ENCODE measurements at regions not wholly inside any gene's neighbourhood (a gene's known extent, or its start where the extent isn't known, plus 50 kb on each side); places are given as distances from the start of the nearest gene placed in this dataset.

GRCh38 chr9:134533850-134534588 lies 107.6 kb upstream of the COL5A1 start:
- ChIA-PET POLR2A (ENCODE audit: low non-redundant PET) (no interaction called here), CTCF (no interaction called here)
- Histone ChIP-seq H3K27me3 (replicated peaks; ENCODE audit: insufficient read depth, low read depth, low read length, poor library complexity) (no peaks in the 10 kb centered on the region), H3K36me3 (ENCODE audit: insufficient read depth, low read length, poor library complexity, severe bottlenecking) (no peaks in the 10 kb centered on the region), H3K9me3 (ENCODE audit: low read depth, low read length, poor library complexity, severe bottlenecking) (peaks cover 8% of the 10 kb centered on the region), H3K4me3 (ENCODE audit: low read depth, low read length, poor library complexity, severe bottlenecking) (no peak overlapping the region), H3K4me1 (ENCODE audit: insufficient read depth, low read length, poor library complexity, severe bottlenecking) (no peaks in the 10 kb centered on the region), H3K27ac (ENCODE audit: low read depth, low read length, poor library complexity, severe bottlenecking) (no peak overlapping the region)
- BruUV-seq (replicated peaks): no TSS peak
- TF ChIP-seq, protein P1, sequence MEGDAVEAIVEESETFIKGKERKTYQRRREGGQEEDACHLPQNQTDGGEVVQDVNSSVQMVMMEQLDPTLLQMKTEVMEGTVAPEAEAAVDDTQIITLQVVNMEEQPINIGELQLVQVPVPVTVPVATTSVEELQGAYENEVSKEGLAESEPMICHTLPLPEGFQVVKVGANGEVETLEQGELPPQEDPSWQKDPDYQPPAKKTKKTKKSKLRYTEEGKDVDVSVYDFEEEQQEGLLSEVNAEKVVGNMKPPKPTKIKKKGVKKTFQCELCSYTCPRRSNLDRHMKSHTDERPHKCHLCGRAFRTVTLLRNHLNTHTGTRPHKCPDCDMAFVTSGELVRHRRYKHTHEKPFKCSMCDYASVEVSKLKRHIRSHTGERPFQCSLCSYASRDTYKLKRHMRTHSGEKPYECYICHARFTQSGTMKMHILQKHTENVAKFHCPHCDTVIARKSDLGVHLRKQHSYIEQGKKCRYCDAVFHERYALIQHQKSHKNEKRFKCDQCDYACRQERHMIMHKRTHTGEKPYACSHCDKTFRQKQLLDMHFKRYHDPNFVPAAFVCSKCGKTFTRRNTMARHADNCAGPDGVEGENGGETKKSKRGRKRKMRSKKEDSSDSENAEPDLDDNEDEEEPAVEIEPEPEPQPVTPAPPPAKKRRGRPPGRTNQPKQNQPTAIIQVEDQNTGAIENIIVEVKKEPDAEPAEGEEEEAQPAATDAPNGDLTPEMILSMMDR (conservative IDR thresholded peaks at IDR 0.05; ENCODE audit: low read depth, low read length): no peak
- TF ChIP-seq EZH2 (IDR thresholded peaks at IDR 0.05; ENCODE audit: borderline replicate concordance, low read depth, low read length, poor library complexity, severe bottlenecking): no peak
- DNase-seq (ENCODE audit: low spot score): no peak
- intact Hi-C loops (cut with micrococcal nuclease; ENCODE audit: unreplicated experiment): no loop called here

GRCh38 chr9:134534661-134535080 lies 106.9 kb upstream of the COL5A1 start:
- H3K36me3 ChIP-seq (ENCODE audit: insufficient read depth, low read length, poor library complexity, severe bottlenecking): no peaks in the 10 kb centered on the region
- intact Hi-C loops (cut with micrococcal nuclease; ENCODE audit: unreplicated experiment): no loop called here
- peaks cover 8% of the 10 kb centered on the region for H3K9me3 ChIP-seq (ENCODE audit: low read depth, low read length, poor library complexity, severe bottlenecking)
- H3K4me1 ChIP-seq (ENCODE audit: insufficient read depth, low read length, poor library complexity, severe bottlenecking): no peaks in the 10 kb centered on the region
- no peak overlapping the region for H3K27ac ChIP-seq (ENCODE audit: low read depth, low read length, poor library complexity, severe bottlenecking)
- H3K4me3 ChIP-seq (ENCODE audit: low read depth, low read length, poor library complexity, severe bottlenecking): no peak overlapping the region
- DNase-seq (ENCODE audit: low spot score): no peak
- no peak for TF ChIP-seq EZH2 (IDR thresholded peaks at IDR 0.05; ENCODE audit: borderline replicate concordance, low read depth, low read length, poor library complexity, severe bottlenecking)
- TF ChIP-seq, protein P1 (conservative IDR thresholded peaks at IDR 0.05; ENCODE audit: low read depth, low read length): no peak
- BruUV-seq (replicated peaks): no TSS peak
- H3K27me3 ChIP-seq (replicated peaks; ENCODE audit: insufficient read depth, low read depth, low read length, poor library complexity): no peaks in the 10 kb centered on the region
- CTCF ChIA-PET: no interaction called here
- POLR2A ChIA-PET (ENCODE audit: low non-redundant PET): no interaction called here

DNA sequence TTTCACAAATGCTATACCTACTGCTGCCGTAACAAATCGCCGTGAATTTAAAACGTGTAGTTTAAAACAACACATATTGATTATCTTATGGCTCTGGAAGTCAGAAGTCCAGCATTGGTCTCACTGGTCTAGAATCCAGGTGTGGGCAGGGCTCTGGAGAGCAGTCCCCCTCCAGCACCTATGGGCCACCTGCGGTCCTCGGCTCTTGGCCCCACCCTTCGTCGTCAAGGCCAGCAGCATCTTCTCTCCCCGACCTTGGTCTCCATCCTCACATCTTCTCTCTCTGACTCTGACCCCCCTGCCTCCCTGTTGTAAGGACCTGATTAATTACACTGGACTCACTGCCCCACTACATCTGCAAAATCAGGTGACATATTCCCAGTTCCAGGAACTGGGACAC lies 106.4 kb upstream of the COL5A1 start:
- Histone ChIP-seq H3K27me3 (replicated peaks; ENCODE audit: insufficient read depth, low read depth, low read length, poor library complexity) (no peaks in the 10 kb centered on the region), H3K9me3 (ENCODE audit: low read depth, low read length, poor library complexity, severe bottlenecking) (peaks cover 4% of the 10 kb centered on the region), H3K36me3 (ENCODE audit: insufficient read depth, low read length, poor library complexity, severe bottlenecking) (no peaks in the 10 kb centered on the region), H3K4me3 (ENCODE audit: low read depth, low read length, poor library complexity, severe bottlenecking) (no peak overlapping the region), H3K4me1 (ENCODE audit: insufficient read depth, low read length, poor library complexity, severe bottlenecking) (no peaks in the 10 kb centered on the region), H3K27ac (ENCODE audit: low read depth, low read length, poor library complexity, severe bottlenecking) (no peak overlapping the region)
- CTCF ChIA-PET: no interaction called here
- TF ChIP-seq, protein P1 (conservative IDR thresholded peaks at IDR 0.05; ENCODE audit: low read depth, low read length): no peak
- TF ChIP-seq EZH2 (IDR thresholded peaks at IDR 0.05; ENCODE audit: borderline replicate concordance, low read depth, low read length, poor library complexity, severe bottlenecking): no peak
- no TSS peak for BruUV-seq (replicated peaks)
- intact Hi-C loops (cut with micrococcal nuclease; ENCODE audit: unreplicated experiment): no loop called here
- DNase-seq (ENCODE audit: low spot score): no peak
- POLR2A ChIA-PET (ENCODE audit: low non-redundant PET): no interaction called here
